GM23338 (cell line): ENCODE measurements at regions not wholly inside any gene's neighbourhood (a gene's known extent, or its start where the extent isn't known, plus 50 kb on each side); places are given as distances from the start of the nearest gene placed in this dataset.

Experiments
- ATAC-seq: fragments of 200-7000 bp; cut with Tn5 transposase; 3 replicates; pipeline ENCODE4 v1.9.1; 2020
- DNase-seq: peaks from one replicate; pipeline ENCODE4 v3.0.0-alpha.2; 2015; ENCODE audit warnings: low spot score
- H2AFZ ChIP-seq: fragments of 200-600 bp; sonication (generic); 2 replicates; pipeline ENCODE4 v1.8.0; 2016; ENCODE audit warnings: antibody characterized with exemption, mild to moderate bottlenecking, moderate library complexity
- H3F3A ChIP-seq: fragments of 200-600 bp; sonication (generic); replicated peaks from 2 replicates; pipeline ENCODE4 v1.8.0; 2017; ENCODE audit warnings: antibody characterized with exemption, mixed run types, low read depth
- H3K27ac ChIP-seq: fragments of 200-600 bp; sonication (generic); 2 replicates; pipeline ENCODE4 v1.6.1; 2016; ENCODE audit warnings: low read depth
- H3K27me3 ChIP-seq: fragments of 200-600 bp; sonication (generic); 2 replicates; pipeline ENCODE4 v1.8.0; 2016; ENCODE audit warnings: mild to moderate bottlenecking, mixed run types, moderate library complexity; ENCODE audit not compliant: insufficient read depth
- H3K36me3 ChIP-seq: fragments of 200-600 bp; sonication (generic); 2 replicates; pipeline ENCODE4 v1.8.0; 2016; ENCODE audit warnings: mild to moderate bottlenecking; ENCODE audit not compliant: insufficient read depth
- H3K4me1 ChIP-seq: fragments of 200-600 bp; sonication (generic); 2 replicates; pipeline ENCODE4 v1.8.0; 2016; ENCODE audit warnings: mild to moderate bottlenecking, moderate library complexity; ENCODE audit not compliant: insufficient read depth
- H3K4me2 ChIP-seq: fragments of 200-600 bp; sonication (generic); 2 replicates; pipeline ENCODE4 v1.7.1; 2017; ENCODE audit warnings: mixed run types
- H3K4me3 ChIP-seq: fragments of 200-600 bp; sonication (generic); 2 replicates; pipeline ENCODE4 v1.6.1; 2016; ENCODE audit warnings: mixed run types
- H3K79me2 ChIP-seq: fragments of 200-600 bp; sonication (generic); replicated peaks from 2 replicates; pipeline ENCODE4 v1.8.0; 2017; ENCODE audit warnings: mild to moderate bottlenecking; ENCODE audit not compliant: insufficient read depth
- H3K9me2 ChIP-seq: fragments of 200-600 bp; sonication (generic); 2 replicates; pipeline ENCODE4 v1.8.0; 2017; ENCODE audit not compliant: insufficient read depth
- H4K20me1 ChIP-seq: fragments of 200-600 bp; sonication (generic); replicated peaks from 2 replicates; pipeline ENCODE4 v1.8.0; 2017; ENCODE audit warnings: mild to moderate bottlenecking; ENCODE audit not compliant: insufficient read depth
- H3K27ac Mint-ChIP-seq: 2 replicates; pipeline ENCODE4 v1.8.0; 2020; ENCODE audit warnings: inconsistent platforms, mild to moderate bottlenecking, moderate library complexity, mixed read lengths
- H3K27me3 Mint-ChIP-seq: 3 replicates; pipeline ENCODE4 v1.8.0; 2022; ENCODE audit warnings: low read depth, mild to moderate bottlenecking, moderate library complexity, mixed read lengths, inconsistent platforms; ENCODE audit not compliant: insufficient read depth, poor library complexity
- H3K36me3 Mint-ChIP-seq: 3 replicates; pipeline ENCODE4 v1.8.0; 2021; ENCODE audit warnings: low read depth, mild to moderate bottlenecking, inconsistent platforms, moderate library complexity, mixed read lengths
- H3K4me1 Mint-ChIP-seq: 3 replicates; pipeline ENCODE4 v1.8.0; 2020; ENCODE audit warnings: mild to moderate bottlenecking, inconsistent platforms, mixed read lengths
- H3K4me3 Mint-ChIP-seq: 3 replicates; pipeline ENCODE4 v1.8.0; 2021; ENCODE audit warnings: moderate library complexity, mild to moderate bottlenecking, inconsistent platforms, mixed read lengths
- H3K9me3 Mint-ChIP-seq: 3 replicates; pipeline ENCODE4 v1.8.0; 2020; ENCODE audit warnings: moderate library complexity, mild to moderate bottlenecking, inconsistent platforms, mixed read lengths
- CREB1 ChIP-seq: fragments of 250-450 bp; sonication (Bioruptor Pico); IDR thresholded peaks from 2 replicates; pipeline ENCODE4 v1.5.0; 2020; ENCODE audit warnings: low read depth, mild to moderate bottlenecking, moderate library complexity
- EZH2 ChIP-seq: fragments of 200-600 bp; sonication (generic); IDR thresholded peaks from one replicate; pipeline ENCODE4 v1.8.0; 2017; ENCODE audit warnings: antibody characterized with exemption, mild to moderate bottlenecking, low read depth; ENCODE audit not compliant: unreplicated experiment
- EZH2phosphoT487 ChIP-seq: fragments of 200-600 bp; sonication (generic); IDR thresholded peaks from one replicate; pipeline ENCODE4 v1.8.1; 2018; ENCODE audit warnings: antibody characterized with exemption; ENCODE audit not compliant: unreplicated experiment
- JUNB ChIP-seq: IDR thresholded peaks from one replicate; pipeline ENCODE4 v1.6.1; 2016; ENCODE audit warnings: antibody characterized with exemption; ENCODE audit not compliant: unreplicated experiment
- NANOG ChIP-seq: IDR thresholded peaks from 2 replicates; pipeline ENCODE4 v1.6.1; 2016; ENCODE audit warnings: antibody characterized with exemption, borderline replicate concordance
- POLR2AphosphoS5 ChIP-seq: IDR thresholded peaks from 2 replicates; pipeline ENCODE4 v1.6.1; 2016; ENCODE audit warnings: antibody characterized with exemption, low read depth
- ZNF114 ChIP-seq: fragments of 250-450 bp; sonication (Bioruptor Pico); IDR thresholded peaks from 2 replicates; pipeline ENCODE4 v1.5.0; 2020; ENCODE audit warnings: mild to moderate bottlenecking, moderate library complexity
- ZNF331 ChIP-seq: fragments of 250-450 bp; sonication (Bioruptor Pico); IDR thresholded peaks from 2 replicates; pipeline ENCODE4 v1.5.0; 2020; ENCODE audit warnings: low read depth, mild to moderate bottlenecking, moderate library complexity
- TF ChIP-seq, protein P1 (sequence below): IDR thresholded peaks from 2 replicates; pipeline ENCODE4 v1.6.1; 2016; ENCODE audit warnings: antibody characterized with exemption
- TF ChIP-seq, protein P2 (sequence below): IDR thresholded peaks from one replicate; pipeline ENCODE4 v1.6.1; 2018; ENCODE audit warnings: antibody characterized with exemption; ENCODE audit not compliant: unreplicated experiment
- TF ChIP-seq, protein P3 (sequence below), 2 experiments: fragments of 200-600 bp in 1 of 2; sonication (generic) in 1 of 2; conservative IDR thresholded peaks; 2 replicates each; pipeline versions ENCODE4 v1.5.1 to v1.6.1; 2016 to 2017; ENCODE audit warnings: antibody characterized with exemption in 2 of 2, low read depth in 2 of 2, mild to moderate bottlenecking in 2 of 2, moderate library complexity in 1 of 2
- TF ChIP-seq, protein P4 (sequence below): fragments of 250-450 bp; sonication (Bioruptor Pico); IDR thresholded peaks from 2 replicates; pipeline ENCODE4 v1.5.0; 2020; ENCODE audit warnings: mild to moderate bottlenecking, moderate library complexity

DNA sequence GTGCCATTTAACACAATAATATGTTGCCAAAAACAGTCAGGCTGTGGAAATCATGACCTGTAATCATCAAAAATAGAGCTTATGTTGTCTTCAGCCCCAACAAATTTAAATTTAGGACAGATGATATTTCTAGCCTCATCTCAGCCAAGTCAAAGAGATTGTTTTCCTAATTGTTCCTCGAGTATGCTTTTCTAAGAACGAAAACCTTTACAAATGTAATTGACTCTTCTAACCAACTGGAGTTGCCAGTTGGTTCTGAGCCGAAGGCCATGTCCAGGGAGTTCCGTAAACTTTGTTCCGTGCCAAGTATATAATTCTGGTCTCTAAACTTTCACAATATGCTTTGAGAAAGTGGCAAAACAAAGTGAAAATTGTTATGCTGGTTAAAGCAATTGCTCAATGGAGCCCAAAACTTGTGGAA, 160.8 kb downstream of the CEMIP2 start:
- Mint-ChIP-seq H3K9me3 (peaks cover 15% of the 10 kb centered on the region), H3K36me3 (peaks cover 11% of the 10 kb centered on the region; the same call in 2 of the 3 replicates), H3K4me3 (no peak overlapping the region), H3K27me3 (peaks cover 10% of the 10 kb centered on the region), H3K4me1 (peaks cover 14% of the 10 kb centered on the region), H3K27ac (no peak overlapping the region)
- peaks cover 2% of the 10 kb centered on the region for H3K4me1 ChIP-seq
- H3K79me2 ChIP-seq, result no peaks in the 10 kb centered on the region
- ATAC-seq (no peak), DNase-seq (no peak)
- no peak overlapping the region for H3K4me3 ChIP-seq
- no peaks in the 10 kb centered on the region for H3K27me3 ChIP-seq
- H3K36me3 ChIP-seq, result peaks cover 7% of the 10 kb centered on the region
- H3K9me2 ChIP-seq, result no peaks in the 10 kb centered on the region
- H3F3A ChIP-seq, result no peaks in the 10 kb centered on the region
- H3K27ac ChIP-seq, result no peak overlapping the region
- H3K4me2 ChIP-seq, result no peak overlapping the region
- peak overlapping the region; percentile 20; the same call in 1 of the 2 replicates for H2AFZ ChIP-seq
- TF ChIP-seq CREB1 (no peak), JUNB (no peak), ZNF114 (CRISPR knock-in tag) (no peak), ZNF331 (CRISPR knock-in tag) (no peak), POLR2AphosphoS5 (no peak), EZH2phosphoT487 (no peak), NANOG (no peak), EZH2 (no peak)
- TF ChIP-seq, protein P1, sequence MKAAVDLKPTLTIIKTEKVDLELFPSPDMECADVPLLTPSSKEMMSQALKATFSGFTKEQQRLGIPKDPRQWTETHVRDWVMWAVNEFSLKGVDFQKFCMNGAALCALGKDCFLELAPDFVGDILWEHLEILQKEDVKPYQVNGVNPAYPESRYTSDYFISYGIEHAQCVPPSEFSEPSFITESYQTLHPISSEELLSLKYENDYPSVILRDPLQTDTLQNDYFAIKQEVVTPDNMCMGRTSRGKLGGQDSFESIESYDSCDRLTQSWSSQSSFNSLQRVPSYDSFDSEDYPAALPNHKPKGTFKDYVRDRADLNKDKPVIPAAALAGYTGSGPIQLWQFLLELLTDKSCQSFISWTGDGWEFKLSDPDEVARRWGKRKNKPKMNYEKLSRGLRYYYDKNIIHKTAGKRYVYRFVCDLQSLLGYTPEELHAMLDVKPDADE, result no peak
- TF ChIP-seq, protein P2, sequence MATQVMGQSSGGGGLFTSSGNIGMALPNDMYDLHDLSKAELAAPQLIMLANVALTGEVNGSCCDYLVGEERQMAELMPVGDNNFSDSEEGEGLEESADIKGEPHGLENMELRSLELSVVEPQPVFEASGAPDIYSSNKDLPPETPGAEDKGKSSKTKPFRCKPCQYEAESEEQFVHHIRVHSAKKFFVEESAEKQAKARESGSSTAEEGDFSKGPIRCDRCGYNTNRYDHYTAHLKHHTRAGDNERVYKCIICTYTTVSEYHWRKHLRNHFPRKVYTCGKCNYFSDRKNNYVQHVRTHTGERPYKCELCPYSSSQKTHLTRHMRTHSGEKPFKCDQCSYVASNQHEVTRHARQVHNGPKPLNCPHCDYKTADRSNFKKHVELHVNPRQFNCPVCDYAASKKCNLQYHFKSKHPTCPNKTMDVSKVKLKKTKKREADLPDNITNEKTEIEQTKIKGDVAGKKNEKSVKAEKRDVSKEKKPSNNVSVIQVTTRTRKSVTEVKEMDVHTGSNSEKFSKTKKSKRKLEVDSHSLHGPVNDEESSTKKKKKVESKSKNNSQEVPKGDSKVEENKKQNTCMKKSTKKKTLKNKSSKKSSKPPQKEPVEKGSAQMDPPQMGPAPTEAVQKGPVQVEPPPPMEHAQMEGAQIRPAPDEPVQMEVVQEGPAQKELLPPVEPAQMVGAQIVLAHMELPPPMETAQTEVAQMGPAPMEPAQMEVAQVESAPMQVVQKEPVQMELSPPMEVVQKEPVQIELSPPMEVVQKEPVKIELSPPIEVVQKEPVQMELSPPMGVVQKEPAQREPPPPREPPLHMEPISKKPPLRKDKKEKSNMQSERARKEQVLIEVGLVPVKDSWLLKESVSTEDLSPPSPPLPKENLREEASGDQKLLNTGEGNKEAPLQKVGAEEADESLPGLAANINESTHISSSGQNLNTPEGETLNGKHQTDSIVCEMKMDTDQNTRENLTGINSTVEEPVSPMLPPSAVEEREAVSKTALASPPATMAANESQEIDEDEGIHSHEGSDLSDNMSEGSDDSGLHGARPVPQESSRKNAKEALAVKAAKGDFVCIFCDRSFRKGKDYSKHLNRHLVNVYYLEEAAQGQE, result no peak
- TF ChIP-seq, protein P3, sequence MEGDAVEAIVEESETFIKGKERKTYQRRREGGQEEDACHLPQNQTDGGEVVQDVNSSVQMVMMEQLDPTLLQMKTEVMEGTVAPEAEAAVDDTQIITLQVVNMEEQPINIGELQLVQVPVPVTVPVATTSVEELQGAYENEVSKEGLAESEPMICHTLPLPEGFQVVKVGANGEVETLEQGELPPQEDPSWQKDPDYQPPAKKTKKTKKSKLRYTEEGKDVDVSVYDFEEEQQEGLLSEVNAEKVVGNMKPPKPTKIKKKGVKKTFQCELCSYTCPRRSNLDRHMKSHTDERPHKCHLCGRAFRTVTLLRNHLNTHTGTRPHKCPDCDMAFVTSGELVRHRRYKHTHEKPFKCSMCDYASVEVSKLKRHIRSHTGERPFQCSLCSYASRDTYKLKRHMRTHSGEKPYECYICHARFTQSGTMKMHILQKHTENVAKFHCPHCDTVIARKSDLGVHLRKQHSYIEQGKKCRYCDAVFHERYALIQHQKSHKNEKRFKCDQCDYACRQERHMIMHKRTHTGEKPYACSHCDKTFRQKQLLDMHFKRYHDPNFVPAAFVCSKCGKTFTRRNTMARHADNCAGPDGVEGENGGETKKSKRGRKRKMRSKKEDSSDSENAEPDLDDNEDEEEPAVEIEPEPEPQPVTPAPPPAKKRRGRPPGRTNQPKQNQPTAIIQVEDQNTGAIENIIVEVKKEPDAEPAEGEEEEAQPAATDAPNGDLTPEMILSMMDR (conservative IDR thresholded peaks at IDR 0.05; ENCODE audit: low read depth in 2 of 2), result no peak
- TF ChIP-seq, protein P4, sequence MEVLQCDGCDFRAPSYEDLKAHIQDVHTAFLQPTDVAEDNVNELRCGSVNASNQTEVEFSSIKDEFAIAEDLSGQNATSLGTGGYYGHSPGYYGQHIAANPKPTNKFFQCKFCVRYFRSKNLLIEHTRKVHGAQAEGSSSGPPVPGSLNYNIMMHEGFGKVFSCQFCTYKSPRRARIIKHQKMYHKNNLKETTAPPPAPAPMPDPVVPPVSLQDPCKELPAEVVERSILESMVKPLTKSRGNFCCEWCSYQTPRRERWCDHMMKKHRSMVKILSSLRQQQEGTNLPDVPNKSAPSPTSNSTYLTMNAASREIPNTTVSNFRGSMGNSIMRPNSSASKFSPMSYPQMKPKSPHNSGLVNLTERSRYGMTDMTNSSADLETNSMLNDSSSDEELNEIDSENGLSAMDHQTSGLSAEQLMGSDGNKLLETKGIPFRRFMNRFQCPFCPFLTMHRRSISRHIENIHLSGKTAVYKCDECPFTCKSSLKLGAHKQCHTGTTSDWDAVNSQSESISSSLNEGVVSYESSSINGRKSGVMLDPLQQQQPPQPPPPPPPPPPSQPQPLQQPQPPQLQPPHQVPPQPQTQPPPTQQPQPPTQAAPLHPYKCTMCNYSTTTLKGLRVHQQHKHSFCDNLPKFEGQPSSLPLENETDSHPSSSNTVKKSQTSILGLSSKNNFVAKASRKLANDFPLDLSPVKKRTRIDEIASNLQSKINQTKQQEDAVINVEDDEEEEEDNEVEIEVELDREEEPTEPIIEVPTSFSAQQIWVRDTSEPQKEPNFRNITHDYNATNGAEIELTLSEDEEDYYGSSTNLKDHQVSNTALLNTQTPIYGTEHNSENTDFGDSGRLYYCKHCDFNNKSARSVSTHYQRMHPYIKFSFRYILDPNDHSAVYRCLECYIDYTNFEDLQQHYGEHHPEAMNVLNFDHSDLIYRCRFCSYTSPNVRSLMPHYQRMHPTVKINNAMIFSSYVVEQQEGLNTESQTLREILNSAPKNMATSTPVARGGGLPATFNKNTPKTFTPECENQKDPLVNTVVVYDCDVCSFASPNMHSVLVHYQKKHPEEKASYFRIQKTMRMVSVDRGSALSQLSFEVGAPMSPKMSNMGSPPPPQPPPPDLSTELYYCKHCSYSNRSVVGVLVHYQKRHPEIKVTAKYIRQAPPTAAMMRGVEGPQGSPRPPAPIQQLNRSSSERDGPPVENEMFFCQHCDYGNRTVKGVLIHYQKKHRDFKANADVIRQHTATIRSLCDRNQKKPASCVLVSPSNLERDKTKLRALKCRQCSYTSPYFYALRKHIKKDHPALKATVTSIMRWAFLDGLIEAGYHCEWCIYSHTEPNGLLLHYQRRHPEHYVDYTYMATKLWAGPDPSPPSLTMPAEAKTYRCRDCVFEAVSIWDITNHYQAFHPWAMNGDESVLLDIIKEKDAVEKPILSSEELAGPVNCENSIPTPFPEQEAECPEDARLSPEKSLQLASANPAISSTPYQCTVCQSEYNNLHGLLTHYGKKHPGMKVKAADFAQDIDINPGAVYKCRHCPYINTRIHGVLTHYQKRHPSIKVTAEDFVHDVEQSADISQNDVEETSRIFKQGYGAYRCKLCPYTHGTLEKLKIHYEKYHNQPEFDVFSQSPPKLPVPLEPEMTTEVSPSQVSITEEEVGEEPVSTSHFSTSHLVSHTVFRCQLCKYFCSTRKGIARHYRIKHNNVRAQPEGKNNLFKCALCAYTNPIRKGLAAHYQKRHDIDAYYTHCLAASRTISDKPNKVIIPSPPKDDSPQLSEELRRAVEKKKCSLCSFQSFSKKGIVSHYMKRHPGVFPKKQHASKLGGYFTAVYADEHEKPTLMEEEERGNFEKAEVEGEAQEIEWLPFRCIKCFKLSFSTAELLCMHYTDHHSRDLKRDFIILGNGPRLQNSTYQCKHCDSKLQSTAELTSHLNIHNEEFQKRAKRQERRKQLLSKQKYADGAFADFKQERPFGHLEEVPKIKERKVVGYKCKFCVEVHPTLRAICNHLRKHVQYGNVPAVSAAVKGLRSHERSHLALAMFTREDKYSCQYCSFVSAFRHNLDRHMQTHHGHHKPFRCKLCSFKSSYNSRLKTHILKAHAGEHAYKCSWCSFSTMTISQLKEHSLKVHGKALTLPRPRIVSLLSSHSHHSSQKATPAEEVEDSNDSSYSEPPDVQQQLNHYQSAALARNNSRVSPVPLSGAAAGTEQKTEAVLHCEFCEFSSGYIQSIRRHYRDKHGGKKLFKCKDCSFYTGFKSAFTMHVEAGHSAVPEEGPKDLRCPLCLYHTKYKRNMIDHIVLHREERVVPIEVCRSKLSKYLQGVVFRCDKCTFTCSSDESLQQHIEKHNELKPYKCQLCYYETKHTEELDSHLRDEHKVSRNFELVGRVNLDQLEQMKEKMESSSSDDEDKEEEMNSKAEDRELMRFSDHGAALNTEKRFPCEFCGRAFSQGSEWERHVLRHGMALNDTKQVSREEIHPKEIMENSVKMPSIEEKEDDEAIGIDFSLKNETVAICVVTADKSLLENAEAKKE (CRISPR knock-in tag), result no peak
- no peaks in the 10 kb centered on the region for H4K20me1 ChIP-seq
